ENCODE measurements at regions not wholly inside any gene's neighbourhood (a gene's known extent, or its start where the extent isn't known, plus 50 kb on each side); places are given as distances from the start of the nearest gene placed in this dataset.

- in situ Hi-C loops (cut with HindIII; ENCODE audit: low pct_unique_long_range_greater_than_20kb, low sequenced_read_pairs) = no loop called here
- no peak overlapping the region for H3K4me3 ChIP-seq (ENCODE audit: low read depth in 2 of 2, low read length in 2 of 2)
- H3K27me3 ChIP-seq (ENCODE audit: control insufficient read depth, insufficient read depth, low read length) = no peaks in the 10 kb centered on the region
- POLR2A ChIA-PET = no interaction called here
- no TSS peak for BruUV-seq (replicated peaks)
- DNase-seq (ENCODE audit: low read depth, low spot score) = no peak
- CTCF ChIA-PET = no interaction called here
- intact Hi-C loops (cut with micrococcal nuclease; ENCODE audit: unreplicated experiment) = no loop called here
- no peak for ATAC-seq
- H3K9me3 ChIP-seq (ENCODE audit: control insufficient read depth, insufficient read depth, low read depth, low read length) = peaks cover 8% of the 10 kb centered on the region; the same call in 1 of the 2 replicates
- no peaks in the 10 kb centered on the region for H3K4me1 ChIP-seq (ENCODE audit: control insufficient read depth, insufficient read depth, low read length)
- TF ChIP-seq SIN3A (IDR thresholded peaks at IDR 0.05; ENCODE audit: borderline replicate concordance, insufficient read depth, low read depth, low read length) (no peak), POLR2AphosphoS5 (IDR thresholded peaks at IDR 0.05; ENCODE audit: low read depth, low read length) (no peak), CTCF (IDR thresholded peaks at IDR 0.05) (no peak), TCF7L2 (IDR thresholded peaks at IDR 0.05; ENCODE audit: low read depth, low read length) (no peak), REST (IDR thresholded peaks at IDR 0.05; ENCODE audit: insufficient read depth in 1 of 2, low read depth in 2 of 2, low read length in 1 of 2) (no peak)
- H3K36me3 ChIP-seq (ENCODE audit: control insufficient read depth, insufficient read depth, low read length) = no peaks in the 10 kb centered on the region
- H3K27ac ChIP-seq (ENCODE audit: low read length) = no peak overlapping the region
These were observed 128.2 kb upstream of the IRX2 start for GRCh38 chr5:2879701-2880100.

GRCh38 chr5:2877522-2877921 lies 126.0 kb upstream of the IRX2 start:
- BruUV-seq (replicated peaks) = no TSS peak
- ATAC-seq (no peak), DNase-seq (ENCODE audit: low read depth, low spot score) (no peak)
- Histone ChIP-seq H3K27ac (ENCODE audit: low read length) (no peak overlapping the region), H3K4me3 (ENCODE audit: low read depth in 2 of 2, low read length in 2 of 2) (no peak overlapping the region), H3K9me3 (ENCODE audit: control insufficient read depth, insufficient read depth, low read depth, low read length) (peaks cover 8% of the 10 kb centered on the region; the same call in 1 of the 2 replicates), H3K27me3 (ENCODE audit: control insufficient read depth, insufficient read depth, low read length) (no peaks in the 10 kb centered on the region), H3K4me1 (ENCODE audit: control insufficient read depth, insufficient read depth, low read length) (no peaks in the 10 kb centered on the region), H3K36me3 (ENCODE audit: control insufficient read depth, insufficient read depth, low read length) (no peaks in the 10 kb centered on the region)
- TF ChIP-seq REST (IDR thresholded peaks at IDR 0.05; ENCODE audit: insufficient read depth in 1 of 2, low read depth in 2 of 2, low read length in 1 of 2) (no peak), CTCF (IDR thresholded peaks at IDR 0.05) (no peak), POLR2AphosphoS5 (IDR thresholded peaks at IDR 0.05; ENCODE audit: low read depth, low read length) (no peak), SIN3A (IDR thresholded peaks at IDR 0.05; ENCODE audit: borderline replicate concordance, insufficient read depth, low read depth, low read length) (no peak), TCF7L2 (IDR thresholded peaks at IDR 0.05; ENCODE audit: low read depth, low read length) (no peak)
- ChIA-PET CTCF (no interaction called here), POLR2A (no interaction called here)
- in situ Hi-C loops (cut with HindIII; ENCODE audit: low pct_unique_long_range_greater_than_20kb, low sequenced_read_pairs) (no loop called here), intact Hi-C loops (cut with micrococcal nuclease; ENCODE audit: unreplicated experiment) (no loop called here)

Data from Panc1 (cell line).